ENCODE measurements at regions not wholly inside any gene's neighbourhood (a gene's known extent, or its start where the extent isn't known, plus 50 kb on each side); places are given as distances from the start of the nearest gene placed in this dataset.

DNA sequence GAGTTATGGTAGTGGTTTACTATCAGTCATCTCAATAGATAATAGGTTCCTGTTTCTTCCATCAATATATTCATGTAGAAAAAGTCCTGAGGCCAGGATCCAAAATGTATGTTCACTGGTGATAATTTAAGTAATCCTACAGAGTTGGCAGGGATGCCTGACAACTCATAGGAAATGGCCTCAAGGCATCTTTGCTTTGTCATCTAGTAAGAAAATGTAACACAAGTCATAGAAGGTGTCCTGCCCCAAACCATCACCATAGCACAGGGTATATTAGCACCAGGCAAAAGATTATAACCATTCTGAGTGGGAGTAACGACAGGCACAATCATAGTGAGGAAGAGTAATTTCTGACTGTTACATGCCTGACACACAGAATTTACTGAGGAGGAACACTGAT, 257.0 kb downstream of the TMEM167A start:
- 0% methylated on average over 1 of the region's 1 CpG for WGBS (ENCODE audit: insufficient coverage, low coverage, missing lambda C conversion rate)
- BruUV-seq (replicated peaks) = no TSS peak
- intact Hi-C loops (cut with micrococcal nuclease) (no loop called here), in situ Hi-C loops (cut with MboI) (no loop called here)
- Histone ChIP-seq H3K27me3 (ENCODE audit: control insufficient read depth in 2 of 2, insufficient read depth in 2 of 2, low read length in 2 of 2) (no peaks in the 10 kb centered on the region), H3K9me3 (replicated peaks; ENCODE audit: control insufficient read depth, insufficient read depth, low read depth, low read length) (no peaks in the 10 kb centered on the region), H3K79me2 (ENCODE audit: control insufficient read depth, insufficient read depth, low read length) (no peaks in the 10 kb centered on the region), H3K4me2 (ENCODE audit: insufficient read depth, low read length) (no peak overlapping the region), H3K9me1 (ENCODE audit: control insufficient read depth, insufficient read depth, low read length) (no peaks in the 10 kb centered on the region), H3K27ac (ENCODE audit: extremely low read depth, low read depth, low read length) (no peak overlapping the region), H3K4me3 (no peak overlapping the region), H4K20me1 (replicated peaks; ENCODE audit: control insufficient read depth, insufficient read depth, low read length) (no peaks in the 10 kb centered on the region), H3K36me3 (ENCODE audit: control insufficient read depth, insufficient read depth, low read length) (no peaks in the 10 kb centered on the region), H3K9ac (ENCODE audit: insufficient read depth in 1 of 2, low read depth in 2 of 2, low read length in 2 of 2) (no peak overlapping the region), H3K4me1 (replicated peaks in 1 of 2; ENCODE audit: control insufficient read depth in 2 of 2, insufficient read depth in 2 of 2, low read length in 2 of 2) (no peaks in the 10 kb centered on the region), H2AFZ (ENCODE audit: low read depth, low read length) (no peak overlapping the region)
- ChIA-PET CTCF (ENCODE audit: low intra/inter-chr PET ratio) (no interaction called here), POLR2A (no interaction called here)
- FAIRE-seq = no peak
- no peak for DNase-seq (ENCODE audit: extremely low read depth in 1 of 4, low spot score in 3 of 4)
- TF ChIP-seq, protein P1, sequence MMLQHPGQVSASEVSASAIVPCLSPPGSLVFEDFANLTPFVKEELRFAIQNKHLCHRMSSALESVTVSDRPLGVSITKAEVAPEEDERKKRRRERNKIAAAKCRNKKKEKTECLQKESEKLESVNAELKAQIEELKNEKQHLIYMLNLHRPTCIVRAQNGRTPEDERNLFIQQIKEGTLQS (IDR thresholded peaks at IDR 0.05) = no peak
- TF ChIP-seq, protein P1 (CRISPR knock-in tag; conservative IDR thresholded peaks at IDR 0.05) = no peak
- TF ChIP-seq ZNF134 (CRISPR knock-in tag; conservative IDR thresholded peaks at IDR 0.05) = no peak
- TF ChIP-seq MTA2 (IDR thresholded peaks at IDR 0.05; ENCODE audit: low read depth) = no peak
- no peak for TF ChIP-seq ZNF197 (CRISPR knock-in tag; IDR thresholded peaks at IDR 0.05; ENCODE audit: low read depth)
- no peak for TF ChIP-seq FOXP4 (CRISPR knock-in tag; IDR thresholded peaks at IDR 0.05; ENCODE audit: borderline replicate concordance)
- no peak for TF ChIP-seq HCFC1 (IDR thresholded peaks at IDR 0.05; ENCODE audit: low read depth, low read length)
- TF ChIP-seq SNIP1 (IDR thresholded peaks at IDR 0.05; ENCODE audit: low read depth) = no peak
- TF ChIP-seq, protein P2, sequence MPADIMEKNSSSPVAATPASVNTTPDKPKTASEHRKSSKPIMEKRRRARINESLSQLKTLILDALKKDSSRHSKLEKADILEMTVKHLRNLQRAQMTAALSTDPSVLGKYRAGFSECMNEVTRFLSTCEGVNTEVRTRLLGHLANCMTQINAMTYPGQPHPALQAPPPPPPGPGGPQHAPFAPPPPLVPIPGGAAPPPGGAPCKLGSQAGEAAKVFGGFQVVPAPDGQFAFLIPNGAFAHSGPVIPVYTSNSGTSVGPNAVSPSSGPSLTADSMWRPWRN (IDR thresholded peaks at IDR 0.05; ENCODE audit: low read depth) = no peak
- TF ChIP-seq KDM1A (IDR thresholded peaks at IDR 0.05) = no peak
- TF ChIP-seq ELF2 (CRISPR knock-in tag; IDR thresholded peaks at IDR 0.05) = no peak
- no peak for TF ChIP-seq SMARCE1 (IDR thresholded peaks at IDR 0.05)
- no peak for TF ChIP-seq CCAR2 (IDR thresholded peaks at IDR 0.05; ENCODE audit: low read depth, low read length)
- TF ChIP-seq ZNF830 (CRISPR knock-in tag; IDR thresholded peaks at IDR 0.05) = no peak
- TF ChIP-seq SOX6 (IDR thresholded peaks at IDR 0.05) = no peak
- TF ChIP-seq U2AF1 (optimal IDR thresholded peaks at IDR 0.05; ENCODE audit: low read depth, low read length) = no peak
- no peak for TF ChIP-seq MXI1 (IDR thresholded peaks at IDR 0.05; ENCODE audit: low read depth, low read length)
- no peak for TF ChIP-seq HNRNPK (IDR thresholded peaks at IDR 0.05; ENCODE audit: low read depth, low read length, poor library complexity, severe bottlenecking)
- no peak for TF ChIP-seq PTRF (tag; IDR thresholded peaks at IDR 0.05)
- no peak for ATAC-seq
